Left hindlimb (tissue), 1 donor: ENCODE measurements at regions not wholly inside any gene's neighbourhood (a gene's known extent, or its start where the extent isn't known, plus 50 kb on each side); places are given as distances from the start of the nearest gene placed in this dataset.
"Not testable (repeated sequence)": the region's sequence is repeated elsewhere in the genome, so short reads cannot be mapped to it uniquely, and the experiment has no call there.

Experiments
- DNase-seq: peaks from one replicate; pipeline ENCODE4 v3.0.0-alpha.2; 2018

DNA sequence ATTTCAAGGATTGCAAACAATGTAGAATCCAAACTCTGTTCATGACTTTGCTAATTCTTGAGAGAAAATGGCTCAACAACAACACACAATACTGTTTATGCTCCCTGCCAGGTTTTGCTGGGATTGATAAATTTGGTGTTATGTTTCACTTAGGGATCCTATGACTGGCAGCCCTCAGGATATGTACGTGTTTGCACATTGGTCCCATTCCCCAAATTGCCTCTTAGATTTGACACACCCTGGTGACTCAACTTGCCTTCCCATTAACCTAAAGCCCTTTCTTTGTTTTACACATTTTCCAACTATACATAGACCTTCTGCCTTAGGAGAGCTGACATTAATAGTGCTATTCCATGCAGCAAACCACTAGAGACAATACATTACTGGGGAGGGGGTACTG is 809.4 kb upstream of the AMELY start:
- DNase-seq, result no peak

DNA sequence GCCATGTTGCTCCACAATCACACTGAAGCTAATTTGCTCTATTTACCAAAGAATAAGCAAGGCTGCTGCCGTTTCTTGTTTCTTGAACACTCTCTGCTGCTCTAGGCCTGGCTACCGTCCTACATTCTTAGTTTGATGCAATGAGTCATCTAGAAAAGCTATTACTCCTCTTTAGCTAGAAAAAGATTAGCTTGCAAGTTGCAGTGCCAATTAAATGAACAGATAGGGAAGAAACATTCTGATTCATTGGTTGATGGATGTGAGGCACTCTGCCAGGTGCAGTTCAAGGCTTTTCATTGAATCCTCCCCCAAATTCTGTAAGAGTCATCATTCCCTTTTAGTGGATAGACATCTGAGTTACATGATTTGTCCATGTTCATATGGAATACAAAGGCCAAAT is 807.7 kb upstream of the AMELY start:
- no peak for DNase-seq

DNA sequence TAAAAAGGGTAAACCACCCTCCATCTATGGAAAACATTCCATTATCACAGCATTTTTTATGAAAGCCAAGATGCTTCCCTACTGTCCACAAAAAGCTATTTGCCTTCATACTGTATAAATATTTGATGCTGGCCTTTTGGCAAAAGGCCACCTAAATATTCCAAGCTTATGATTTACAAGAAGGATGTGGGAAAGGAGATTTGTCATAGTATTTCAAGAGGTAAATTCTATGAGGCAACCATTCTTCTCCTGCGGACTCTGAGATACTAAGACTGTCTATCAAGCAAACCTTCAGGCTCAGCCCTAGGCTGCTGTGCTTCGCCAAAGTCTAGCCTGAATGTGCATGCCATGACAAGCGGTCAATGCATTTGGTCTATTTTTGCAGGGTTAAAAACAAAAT is 807.1 kb upstream of the AMELY start:
- no peak for DNase-seq

DNA sequence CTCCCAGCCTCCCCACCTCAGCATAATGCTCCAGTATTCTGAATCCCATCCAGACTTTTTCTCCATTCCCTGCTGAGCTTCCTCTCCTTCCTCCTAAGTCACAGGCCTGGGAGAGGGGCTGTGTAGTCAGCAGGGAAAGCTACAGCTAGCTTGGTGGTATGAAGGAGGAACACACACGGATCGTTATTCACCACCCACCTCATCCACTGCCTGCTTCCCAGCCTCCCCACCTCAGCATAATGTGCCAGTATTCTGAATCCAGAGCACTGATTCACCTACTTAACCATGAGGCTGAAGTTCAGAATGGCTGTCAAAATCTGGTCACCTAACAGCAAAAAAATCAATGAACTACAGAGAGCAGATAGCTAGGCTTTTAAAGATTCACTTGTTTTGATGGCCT is 806.6 kb upstream of the AMELY start:
- DNase-seq, result no peak

DNA sequence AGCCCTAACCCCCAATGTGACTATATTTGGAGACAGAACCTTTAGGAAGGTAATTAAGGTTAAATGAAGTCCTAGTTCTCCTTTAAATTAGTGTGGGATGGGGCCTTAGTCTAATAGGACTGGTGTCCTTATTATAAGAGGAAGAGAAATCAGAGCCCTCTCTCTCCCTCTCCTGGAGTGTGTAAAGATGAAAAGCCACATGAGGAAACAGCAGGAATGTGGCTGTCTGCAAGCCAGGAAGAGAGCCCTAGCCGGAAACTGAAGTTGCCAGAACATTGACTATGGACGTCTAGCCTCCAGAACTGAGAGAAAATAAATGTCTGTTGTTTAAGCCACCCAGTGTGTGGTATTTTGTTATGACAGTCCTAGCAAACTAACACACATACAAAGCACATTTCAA is 802.9 kb upstream of the AMELY start:
- DNase-seq, result no peak

DNA sequence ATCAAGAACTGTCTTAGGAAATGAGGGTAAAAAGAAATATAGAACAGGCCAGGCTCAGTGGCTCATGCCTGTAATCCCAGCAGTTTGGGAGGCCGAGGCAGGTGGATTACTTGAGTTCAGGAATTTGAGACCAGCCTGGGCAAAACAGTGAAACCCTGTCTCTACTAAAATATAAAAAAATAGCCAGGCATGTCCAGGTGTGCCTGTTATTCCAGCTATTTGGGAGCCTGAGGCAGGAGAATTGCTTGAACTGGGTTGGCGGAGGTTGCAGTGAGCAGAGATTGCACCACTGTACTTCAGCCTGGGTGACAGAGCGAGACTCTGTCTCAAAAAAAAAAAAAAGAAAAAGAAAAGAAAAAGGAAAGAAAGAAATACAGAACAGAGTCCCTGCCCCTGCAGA is 802.2 kb upstream of the AMELY start:
- not testable (repeated sequence) for DNase-seq

DNA sequence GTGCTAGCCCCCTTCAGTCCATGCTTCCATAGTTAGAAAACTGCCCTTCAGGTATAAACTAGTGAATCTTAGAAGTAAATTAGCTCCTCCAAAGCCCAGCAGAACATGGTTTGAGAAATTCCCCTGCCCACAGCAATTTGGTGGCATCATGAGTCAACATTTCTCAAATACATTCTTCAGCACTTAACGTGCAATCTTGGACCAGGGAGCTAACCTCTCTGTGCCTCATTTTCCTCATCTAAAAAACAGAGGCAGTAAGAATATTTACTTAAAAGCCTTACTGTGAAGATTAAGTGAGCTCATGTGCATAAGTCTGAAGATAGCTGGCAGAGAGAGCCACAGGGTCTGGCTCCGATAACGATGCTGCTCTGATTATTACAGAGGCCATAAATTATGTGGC is 800.7 kb upstream of the AMELY start:
- DNase-seq, result no peak

DNA sequence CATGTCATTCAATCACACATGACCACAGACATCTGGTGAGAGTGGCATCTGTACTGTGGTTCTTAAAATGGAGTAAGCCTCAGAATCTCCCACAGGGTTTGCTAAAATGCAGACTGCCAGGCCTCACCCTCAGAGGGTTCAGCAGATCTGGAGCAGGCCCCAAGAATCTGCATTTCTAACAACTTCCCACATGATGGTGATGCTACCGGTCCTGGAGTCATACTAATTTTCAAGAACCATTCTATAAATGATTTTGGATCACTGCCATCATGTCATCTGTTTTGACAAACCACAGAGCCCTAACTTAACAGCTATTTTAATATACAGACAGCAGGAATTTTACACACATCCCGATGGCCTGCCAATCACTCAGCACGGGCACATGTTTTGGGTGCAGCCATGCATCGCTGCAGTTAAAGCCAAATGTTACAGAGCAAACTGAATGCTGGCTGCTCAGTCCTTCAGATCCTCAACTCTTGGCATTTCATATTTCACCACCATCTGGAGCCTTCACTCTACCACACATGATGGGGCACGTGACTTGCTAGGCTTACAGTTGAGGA is 792.1 kb upstream of the AMELY start:
- no peak for DNase-seq

DNA sequence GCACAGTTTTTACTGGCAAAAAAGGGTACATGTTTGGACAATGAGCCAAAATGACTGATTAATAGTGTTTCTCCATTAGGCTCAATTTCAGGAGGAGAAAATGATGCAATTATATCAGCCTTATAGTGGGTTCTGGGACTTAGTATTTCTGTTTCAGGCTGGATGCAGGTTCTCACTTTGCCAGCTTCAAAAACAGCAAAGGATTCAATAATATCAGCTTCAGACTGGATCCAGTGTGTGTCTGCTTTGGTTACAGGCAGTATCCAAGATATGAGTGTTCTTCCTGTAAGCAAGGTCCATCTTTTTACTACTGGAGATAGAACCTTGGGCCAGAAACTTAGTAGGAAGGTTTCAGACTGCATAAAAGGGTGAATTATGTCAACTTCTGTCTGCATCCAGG is 790.9 kb upstream of the AMELY start:
- DNase-seq, result no peak

DNA sequence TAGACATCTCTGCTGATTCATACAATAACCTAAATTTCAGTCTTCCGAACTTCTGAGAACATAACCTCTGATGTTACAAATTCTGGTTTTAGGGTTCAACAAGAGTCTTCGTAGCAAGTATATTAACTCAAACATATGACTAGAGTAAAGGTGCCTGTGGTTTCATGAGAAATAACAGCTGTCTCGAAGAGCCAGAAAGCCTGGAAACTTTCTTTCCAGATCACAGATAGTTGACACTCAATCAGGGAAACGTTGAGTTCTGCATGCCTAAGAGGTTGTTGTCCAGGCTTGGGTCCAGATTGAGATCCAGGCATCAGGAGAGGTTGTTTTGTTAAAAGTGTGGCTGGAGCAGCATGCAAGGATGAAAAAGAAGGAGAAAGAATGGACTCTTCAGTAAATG is 790.1 kb upstream of the AMELY start:
- no peak for DNase-seq

DNA sequence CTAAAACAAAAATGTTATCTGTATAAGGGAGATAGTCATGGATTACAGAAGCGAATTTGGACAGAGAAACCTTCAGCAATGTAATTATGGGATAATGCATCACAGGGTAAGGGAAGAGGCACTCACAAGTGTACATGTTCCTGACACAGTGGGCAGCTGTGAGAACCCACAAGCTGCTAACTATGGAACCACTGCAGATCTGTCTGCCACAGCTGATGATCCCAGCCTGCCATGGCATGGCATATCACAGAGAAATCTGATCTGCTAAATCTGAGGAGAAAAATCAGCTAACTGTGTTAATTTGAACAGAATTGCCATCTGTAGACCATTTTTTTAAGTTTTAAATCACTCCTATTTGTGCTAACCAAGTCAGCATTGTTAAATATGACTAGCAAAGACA is 786.0 kb upstream of the AMELY start:
- no peak for DNase-seq

DNA sequence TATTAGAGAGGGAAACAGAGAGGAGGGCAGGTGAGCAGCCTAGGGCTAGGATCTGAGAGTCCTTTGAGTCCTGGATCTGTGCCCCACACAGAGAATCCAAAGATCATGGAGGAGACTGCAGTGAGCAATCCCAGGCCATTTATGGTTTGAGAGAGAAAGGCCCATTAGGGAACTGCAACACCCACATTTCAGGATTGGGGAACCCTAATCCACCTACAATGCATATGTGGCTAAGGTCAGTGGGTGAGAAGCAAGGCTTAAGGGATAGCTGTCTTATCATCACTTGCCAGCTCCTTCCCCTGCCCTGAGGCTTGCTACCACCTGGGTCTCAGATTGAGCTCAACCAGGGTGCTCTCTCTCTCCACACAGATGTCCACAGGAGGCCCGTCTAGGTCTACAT is 781.1 kb upstream of the AMELY start:
- DNase-seq, result no peak

DNA sequence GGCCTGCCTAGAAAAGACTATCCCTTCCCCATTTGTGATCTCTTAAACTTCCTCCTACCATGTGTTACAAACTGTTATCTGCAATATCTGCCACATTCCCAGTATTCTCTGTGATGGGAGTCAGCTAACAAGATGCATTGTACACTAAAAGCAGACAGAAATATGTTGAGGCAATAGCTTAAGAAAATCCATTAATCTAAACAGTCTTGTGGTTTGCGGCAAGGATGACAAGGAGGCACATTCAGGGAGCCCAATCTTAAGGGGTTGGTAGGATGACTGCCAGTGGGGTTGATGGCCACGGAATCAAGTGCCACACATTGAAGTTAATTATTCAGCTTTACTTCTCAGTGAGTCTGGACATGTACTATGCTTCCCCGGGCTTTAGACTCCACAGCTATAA is 775.5 kb upstream of the AMELY start:
- DNase-seq, result no peak

DNA sequence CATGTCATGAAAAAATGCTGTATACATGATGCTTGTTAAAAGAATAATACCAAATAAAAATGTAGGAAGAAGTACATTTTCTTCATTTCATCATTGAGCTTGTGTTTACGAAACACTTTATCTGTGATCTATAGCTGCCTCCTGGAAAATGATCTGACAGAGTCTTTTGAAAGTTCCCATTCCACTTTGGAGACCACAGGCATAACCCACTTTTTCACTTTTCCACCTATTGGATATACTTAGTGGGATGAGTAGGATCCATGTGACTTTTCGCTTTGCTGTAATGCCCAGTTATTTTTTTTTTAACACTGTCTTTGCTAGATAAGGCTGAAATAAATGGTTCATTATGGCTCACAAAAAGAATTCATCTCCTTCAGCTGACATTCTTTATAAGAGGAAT is 773.0 kb upstream of the AMELY start:
- DNase-seq, result no peak

DNA sequence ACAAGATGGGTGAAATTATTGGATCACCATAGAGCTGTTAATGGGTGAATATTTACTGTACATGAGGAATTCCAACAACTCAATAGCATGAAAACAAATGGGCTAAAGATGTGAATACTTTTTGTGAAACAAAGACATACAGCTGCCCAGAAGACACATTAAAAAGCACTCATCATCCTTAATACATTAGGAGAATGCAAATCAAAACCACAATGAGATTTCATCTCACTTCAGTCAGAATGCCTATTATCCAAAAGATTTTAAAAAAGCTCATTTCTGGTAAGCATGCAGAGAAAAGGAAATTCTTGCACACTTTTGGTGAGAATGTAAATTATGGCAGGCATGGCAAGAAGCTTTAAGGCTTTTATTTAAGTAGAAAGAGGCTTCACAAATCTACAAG is 770.8 kb upstream of the AMELY start:
- no peak for DNase-seq

DNA sequence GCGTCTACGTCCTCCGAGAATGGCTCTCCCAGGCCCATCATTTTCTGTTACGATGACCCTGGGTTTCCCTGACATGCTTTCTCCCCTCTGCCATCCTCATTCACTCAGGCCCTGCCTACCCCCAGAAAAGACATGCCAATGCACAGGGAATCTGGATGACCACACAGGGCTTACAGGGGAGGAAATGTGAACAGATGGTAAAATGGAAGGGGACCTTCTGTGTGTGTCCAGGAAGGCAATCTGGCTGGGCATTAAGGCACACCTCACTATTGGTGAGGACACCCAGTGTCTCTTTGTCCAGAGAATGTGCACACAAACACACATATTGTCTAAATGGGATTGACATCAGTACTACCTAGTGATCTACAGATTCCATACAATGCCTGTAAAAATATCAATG is 769.9 kb upstream of the AMELY start:
- no peak for DNase-seq

DNA sequence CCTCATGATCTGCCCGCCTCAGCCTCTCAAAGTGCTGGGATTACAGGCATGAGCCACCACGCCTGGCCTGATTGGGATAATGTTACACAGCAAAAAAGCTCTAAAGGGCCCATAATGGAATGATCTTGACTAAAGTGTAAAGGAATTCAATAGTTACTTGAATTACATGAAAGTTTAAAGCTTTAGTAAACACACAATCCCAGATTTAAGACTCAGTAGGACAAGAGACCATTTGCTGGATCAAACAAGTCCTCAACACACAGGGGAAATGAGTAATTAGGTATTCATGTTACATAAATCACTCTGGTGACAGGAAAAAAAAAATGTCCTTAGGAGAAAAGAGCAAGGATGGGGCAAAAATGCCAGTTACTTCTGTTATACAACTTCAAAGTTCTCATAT is 762.9 kb upstream of the AMELY start:
- DNase-seq, result no peak

DNA sequence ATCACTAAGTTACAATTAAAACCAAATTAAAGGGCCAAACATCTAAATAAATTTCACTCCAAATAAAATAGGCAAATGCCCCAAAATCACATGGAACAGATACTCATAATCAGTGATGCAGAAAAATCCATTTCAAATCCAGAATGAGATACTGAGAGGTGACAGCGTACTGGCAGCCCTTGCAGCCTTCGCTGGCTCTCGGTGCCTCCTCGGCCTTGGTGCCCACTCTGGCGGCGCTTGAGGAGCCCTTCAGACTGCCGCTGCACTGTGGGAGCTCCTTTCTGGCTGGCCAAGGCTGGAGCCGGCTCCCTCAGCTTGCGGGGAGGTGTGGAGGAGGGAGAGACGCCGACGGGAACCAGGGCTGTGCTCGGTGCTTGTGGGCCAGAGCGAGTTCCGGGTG is 761.2 kb upstream of the AMELY start:
- DNase-seq, result no peak

DNA sequence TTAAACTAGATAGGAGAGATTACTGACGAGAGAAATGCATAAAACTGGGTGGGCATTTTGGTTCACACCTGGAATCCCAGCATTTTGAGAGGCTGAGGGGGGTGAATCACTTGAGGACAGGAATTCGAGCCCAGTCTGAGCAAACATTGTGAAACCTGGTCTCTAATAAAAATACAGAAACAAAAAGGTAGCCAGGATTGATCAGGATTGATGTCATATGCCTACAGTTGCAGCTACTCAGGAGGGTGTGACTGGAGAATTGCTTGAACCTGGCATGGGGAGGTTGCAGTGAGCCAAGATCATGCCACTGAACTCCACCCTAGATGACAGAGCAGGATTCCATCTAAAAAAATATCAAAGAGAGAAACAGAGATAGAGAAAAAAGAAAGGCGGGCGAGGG is 751.7 kb upstream of the AMELY start:
- DNase-seq, result no peak

DNA sequence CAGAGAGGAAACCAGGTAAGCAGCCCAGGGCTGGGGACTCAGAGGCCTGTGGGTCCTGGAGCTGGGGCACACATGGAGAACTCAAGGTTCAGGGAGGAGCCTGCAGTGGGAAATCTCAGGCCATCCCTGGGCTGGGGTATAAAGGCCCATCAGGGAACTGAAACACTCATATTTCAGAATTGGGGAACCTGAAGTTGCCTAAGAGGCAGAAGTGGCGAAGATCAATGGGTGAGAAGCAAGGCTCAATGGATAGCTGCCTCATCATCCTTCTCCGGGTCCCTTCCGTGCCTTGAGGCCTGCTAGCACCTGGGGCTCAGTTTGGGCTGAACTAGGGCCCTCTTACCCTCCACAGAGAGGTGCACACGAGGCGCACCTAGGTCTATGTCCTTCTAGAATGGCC is 747.5 kb upstream of the AMELY start:
- DNase-seq, result no peak

DNA sequence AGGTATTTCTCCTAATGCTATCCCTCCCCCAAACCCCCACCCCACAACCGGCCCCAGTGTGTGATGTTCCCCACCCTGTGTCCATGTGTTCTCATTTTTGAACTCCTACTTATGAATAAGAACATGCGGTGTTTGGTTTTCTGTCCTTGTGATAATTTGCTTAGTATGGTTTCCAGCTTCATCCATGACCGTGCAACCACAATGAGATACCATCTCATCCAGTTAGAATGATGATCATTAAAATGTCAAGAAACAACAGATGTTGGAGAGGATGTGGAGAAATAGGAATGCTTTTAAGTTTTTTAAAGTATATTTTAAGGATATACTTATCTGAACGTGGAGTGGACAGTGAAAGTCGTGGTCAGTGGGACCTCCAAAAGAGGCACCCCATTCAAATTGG is 745.0 kb upstream of the AMELY start:
- DNase-seq, result no peak

DNA sequence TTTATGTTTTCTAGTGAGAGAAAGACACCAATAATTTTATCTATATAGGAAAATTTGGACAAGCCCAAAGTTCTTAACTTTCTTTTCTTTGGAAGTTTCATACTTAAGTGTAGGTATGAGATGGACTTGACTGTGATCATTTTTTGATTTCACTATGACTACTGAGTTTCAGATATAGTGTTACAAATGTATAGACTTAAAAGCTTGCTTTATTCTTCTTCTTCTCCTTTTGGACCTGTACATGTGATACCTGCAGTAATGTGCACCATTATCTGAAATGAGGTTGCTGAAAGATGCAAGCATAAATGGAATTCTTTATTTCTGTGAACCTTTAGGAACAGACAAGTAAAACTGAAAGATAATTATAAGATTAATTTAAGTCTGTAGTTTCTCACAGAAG is 743.4 kb upstream of the AMELY start:
- no peak for DNase-seq

DNA sequence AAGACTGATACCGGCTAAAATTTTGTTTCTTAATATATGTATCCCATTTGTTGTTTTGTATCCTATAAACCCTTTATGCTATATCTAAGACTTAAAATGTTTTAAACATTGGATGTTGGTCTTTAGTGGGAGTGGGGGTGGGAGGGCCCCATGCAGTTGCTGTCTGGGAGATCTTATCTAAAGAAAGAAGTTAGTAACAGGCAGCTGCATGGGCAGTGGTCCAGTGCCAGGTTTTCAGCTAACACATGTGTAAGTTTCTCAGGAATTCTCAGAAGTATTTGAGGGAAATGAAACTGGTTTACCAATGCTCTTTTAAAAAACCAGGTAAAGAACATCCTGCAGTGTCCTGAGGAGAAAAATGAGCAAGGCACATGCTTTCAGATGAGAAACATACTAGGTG is 738.3 kb upstream of the AMELY start:
- not testable (repeated sequence) for DNase-seq
